C4-2B (cell line): ENCODE measurements at regions not wholly inside any gene's neighbourhood (a gene's known extent, or its start where the extent isn't known, plus 50 kb on each side); places are given as distances from the start of the nearest gene placed in this dataset.

ENCODE experiments used
- H3K27ac ChIP-seq: fragments of 450-650 bp; 2 replicates; pipeline ENCODE4 v1.5.1; 2017
- ZFX ChIP-seq: fragments of 450-650 bp; IDR thresholded peaks from 2 replicates; pipeline ENCODE4 v1.6.1; 2017
- TF ChIP-seq, protein P1 (sequence below): fragments of 450-650 bp; conservative IDR thresholded peaks from 2 replicates; pipeline ENCODE4 v1.5.1; 2017; ENCODE audit warnings: mild to moderate bottlenecking

DNA sequence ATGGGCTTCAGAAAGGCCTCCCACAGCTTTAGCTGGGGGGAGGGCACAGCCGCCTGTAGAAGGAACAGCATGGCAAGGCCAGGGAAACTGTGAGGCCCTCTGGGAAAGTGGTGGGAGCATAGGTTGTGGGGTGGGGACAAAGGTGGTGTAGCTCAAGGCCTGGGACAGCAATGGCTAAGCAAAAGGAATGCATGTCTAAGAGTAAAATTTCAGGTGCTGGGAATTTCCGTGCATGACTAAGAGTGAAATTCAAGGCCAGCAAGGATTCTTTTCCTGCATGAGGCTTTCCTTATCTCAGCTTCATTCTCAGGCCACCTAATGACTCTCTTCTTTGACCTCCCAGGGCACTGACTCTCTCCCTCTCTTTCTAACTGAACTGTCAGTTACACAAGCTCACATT, 86.5 kb upstream of the WNT4 start:
- TF ChIP-seq, protein P1, sequence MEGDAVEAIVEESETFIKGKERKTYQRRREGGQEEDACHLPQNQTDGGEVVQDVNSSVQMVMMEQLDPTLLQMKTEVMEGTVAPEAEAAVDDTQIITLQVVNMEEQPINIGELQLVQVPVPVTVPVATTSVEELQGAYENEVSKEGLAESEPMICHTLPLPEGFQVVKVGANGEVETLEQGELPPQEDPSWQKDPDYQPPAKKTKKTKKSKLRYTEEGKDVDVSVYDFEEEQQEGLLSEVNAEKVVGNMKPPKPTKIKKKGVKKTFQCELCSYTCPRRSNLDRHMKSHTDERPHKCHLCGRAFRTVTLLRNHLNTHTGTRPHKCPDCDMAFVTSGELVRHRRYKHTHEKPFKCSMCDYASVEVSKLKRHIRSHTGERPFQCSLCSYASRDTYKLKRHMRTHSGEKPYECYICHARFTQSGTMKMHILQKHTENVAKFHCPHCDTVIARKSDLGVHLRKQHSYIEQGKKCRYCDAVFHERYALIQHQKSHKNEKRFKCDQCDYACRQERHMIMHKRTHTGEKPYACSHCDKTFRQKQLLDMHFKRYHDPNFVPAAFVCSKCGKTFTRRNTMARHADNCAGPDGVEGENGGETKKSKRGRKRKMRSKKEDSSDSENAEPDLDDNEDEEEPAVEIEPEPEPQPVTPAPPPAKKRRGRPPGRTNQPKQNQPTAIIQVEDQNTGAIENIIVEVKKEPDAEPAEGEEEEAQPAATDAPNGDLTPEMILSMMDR, result no peak
- TF ChIP-seq ZFX, result no peak
- no peak overlapping the region for H3K27ac ChIP-seq

DNA sequence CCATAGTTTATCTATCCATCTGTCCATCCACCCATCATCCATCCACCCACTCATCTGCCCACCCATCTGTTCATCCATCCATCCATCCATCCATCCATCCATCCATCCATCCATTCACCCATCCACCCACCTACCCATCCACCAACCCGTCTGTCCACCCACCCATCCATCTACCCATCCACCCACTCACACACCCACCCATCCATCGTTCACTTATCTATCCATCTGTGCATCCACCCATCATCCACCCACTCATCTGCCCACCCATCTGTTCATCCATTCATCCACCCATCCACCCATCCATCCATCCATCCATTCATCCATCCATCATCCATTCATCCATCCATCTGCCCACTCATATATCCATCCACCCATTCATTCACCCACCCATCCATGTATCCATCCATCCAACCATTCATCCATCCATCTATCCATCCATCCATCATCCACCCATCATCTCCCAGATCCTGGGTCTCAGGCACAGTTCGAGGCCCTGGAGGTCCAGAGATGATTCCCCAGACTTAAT, 88.2 kb upstream of the WNT4 start:
- TF ChIP-seq, protein P1, result no peak
- TF ChIP-seq ZFX, result no peak
- H3K27ac ChIP-seq, result no peak overlapping the region

DNA sequence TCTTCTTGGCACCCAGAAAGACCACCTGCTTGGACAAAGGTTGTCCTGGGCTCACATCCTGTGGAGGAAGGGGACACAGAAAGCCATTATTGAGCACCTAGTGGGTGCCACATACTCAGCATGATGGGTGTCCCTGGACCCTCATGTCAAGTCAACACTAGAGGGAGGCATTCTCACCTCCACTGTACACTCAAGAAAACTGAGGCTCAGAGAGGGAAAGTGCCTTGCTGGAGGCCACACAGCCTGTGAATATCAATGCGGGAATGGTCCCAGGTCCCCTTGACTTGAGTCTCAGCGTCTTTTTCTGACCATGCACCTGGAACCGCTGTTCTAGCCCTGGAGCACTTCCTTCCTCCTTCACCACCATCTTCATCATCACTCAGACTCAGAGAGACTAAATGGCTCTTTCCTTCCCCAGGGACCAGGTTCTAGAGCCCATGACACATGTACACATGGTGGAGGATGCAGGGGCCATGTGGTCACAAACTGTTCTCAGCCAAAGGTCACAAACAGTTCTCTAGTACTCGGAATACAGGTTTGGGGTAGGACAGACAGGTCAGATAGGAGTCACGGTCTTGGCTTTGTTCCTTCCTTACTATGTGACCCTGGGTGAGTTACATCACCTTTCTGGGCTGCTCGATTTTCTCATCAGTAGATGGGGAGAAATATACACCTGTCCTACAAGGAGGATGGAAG, 89.2 kb upstream of the WNT4 start:
- no peak for TF ChIP-seq ZFX
- TF ChIP-seq, protein P1, result no peak
- H3K27ac ChIP-seq, result no peak overlapping the region

DNA sequence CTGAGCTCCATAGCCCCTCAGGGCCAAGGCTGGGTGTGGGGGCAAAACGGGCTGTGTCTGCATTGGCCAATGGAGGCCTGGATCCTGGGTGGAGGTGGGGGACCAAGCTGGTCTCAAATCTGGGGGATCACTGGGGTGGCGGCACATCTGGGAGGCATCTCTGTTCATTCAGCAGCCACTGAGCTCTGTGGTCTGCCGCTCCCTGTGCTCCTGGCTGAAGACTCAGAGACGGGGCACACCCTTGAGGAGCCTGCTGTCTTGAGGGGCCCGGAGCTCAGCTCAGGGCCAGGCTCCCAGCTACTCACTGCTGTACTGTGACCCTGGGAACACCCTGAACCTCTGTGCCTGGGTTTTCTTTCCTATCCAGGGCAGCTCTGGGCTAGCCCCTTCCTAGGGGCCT, 90.3 kb upstream of the WNT4 start:
- TF ChIP-seq, protein P1, result no peak
- TF ChIP-seq ZFX, result no peak
- no peak overlapping the region for H3K27ac ChIP-seq

DNA sequence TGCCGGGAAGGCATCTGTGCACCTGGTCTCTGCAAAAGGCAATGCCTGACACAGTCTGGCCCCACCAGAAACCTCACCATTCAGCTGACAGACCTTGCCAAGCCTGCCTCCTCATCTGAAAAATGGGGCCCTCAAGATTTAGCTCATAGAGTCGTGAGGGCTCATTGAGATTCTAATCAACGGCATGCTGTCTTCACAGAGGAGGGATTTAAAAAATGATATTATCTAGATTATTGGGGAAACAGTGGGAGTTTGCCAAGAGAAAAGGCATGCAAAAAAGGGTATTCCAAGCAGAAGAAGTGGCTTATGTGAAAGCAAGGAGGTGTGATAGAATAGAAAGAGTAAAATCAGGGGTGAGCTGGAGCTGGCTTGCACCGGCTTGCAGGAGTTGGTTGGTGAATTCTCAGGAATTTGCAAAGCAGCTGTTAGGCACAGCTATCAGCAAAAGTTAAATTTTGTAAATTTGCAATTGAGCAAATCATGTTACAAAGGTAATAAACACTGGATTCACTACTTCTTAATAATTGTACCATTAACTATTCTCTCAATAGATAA, 91.7 kb upstream of the WNT4 start:
- TF ChIP-seq, protein P1, result no peak
- no peak for TF ChIP-seq ZFX
- no peak overlapping the region for H3K27ac ChIP-seq

DNA sequence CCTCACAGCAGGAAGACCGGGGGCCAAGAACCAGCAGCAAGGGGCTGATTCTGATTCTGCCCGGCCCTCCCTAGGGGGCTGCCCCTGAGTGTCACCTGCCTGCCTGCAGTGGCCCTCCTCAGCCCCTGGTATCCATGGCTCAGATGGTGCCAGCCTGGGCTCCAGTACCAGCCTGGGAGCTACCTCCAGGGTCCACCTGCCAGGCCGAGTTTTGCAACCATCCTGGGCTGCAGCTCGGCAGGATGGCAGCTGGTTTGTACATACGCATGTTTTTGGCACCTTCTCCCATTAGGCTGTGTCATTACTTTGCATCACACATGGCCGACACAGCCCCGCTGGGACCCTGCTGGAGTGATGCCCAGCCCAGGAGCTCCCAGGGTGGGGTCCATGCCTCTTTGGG, 93.3 kb upstream of the WNT4 start:
- TF ChIP-seq ZFX, result no peak
- TF ChIP-seq, protein P1, result no peak
- no peak overlapping the region for H3K27ac ChIP-seq

DNA sequence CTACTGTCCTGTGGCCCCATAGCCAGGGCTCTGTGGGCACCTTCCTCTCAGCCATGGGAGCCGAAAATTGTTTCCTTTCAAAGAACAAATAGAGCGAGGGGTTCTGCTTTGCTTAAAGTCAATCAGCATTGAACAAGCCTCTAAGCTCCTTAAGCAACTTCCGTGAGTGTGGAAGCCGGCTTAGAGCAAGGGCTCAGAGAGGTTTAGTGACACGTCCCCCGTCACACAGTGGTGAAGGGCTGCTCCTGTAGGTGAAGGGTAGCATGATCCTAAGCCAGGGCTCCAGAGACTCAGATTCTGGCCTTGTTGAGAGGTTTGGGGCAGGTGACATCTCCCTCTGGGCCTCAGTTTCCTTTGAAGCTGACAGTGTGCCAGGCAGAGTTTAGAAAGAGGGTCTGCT, 94.0 kb upstream of the WNT4 start:
- no peak overlapping the region for H3K27ac ChIP-seq
- TF ChIP-seq, protein P1, result no peak
- TF ChIP-seq ZFX, result no peak
